ENCODE measurements at regions not wholly inside any gene's neighbourhood (a gene's known extent, or its start where the extent isn't known, plus 50 kb on each side); places are given as distances from the start of the nearest gene placed in this dataset.

GRCh38 chr13:68099631-68100030 is 869.5 kb upstream of the PCDH9 start:
- POLR2A ChIA-PET (ENCODE audit: partially characterized antibody) = no interaction called here
- TF ChIP-seq SIN3A (conservative IDR thresholded peaks at IDR 0.05 in 1 of 2, IDR thresholded peaks at IDR 0.05 in 1 of 2; ENCODE audit: low read depth in 1 of 2, low read length in 2 of 2) = no peak
- no peak for TF ChIP-seq NRF1 (IDR thresholded peaks at IDR 0.05; ENCODE audit: low read depth, low read length)
- TF ChIP-seq TEAD4 (IDR thresholded peaks at IDR 0.05; ENCODE audit: low read depth, low read length) = no peak
- no peak for TF ChIP-seq EP300 (IDR thresholded peaks at IDR 0.05; ENCODE audit: borderline replicate concordance in 1 of 2, low read depth in 2 of 2, low read length in 2 of 2)
- no peak for TF ChIP-seq CBX5 (IDR thresholded peaks at IDR 0.05; ENCODE audit: low read depth, low read length)
- TF ChIP-seq JUN (IDR thresholded peaks at IDR 0.05; ENCODE audit: low read depth, low read length) = no peak
- no peak for TF ChIP-seq HDAC2 (IDR thresholded peaks at IDR 0.05; ENCODE audit: borderline replicate concordance in 1 of 2, low read depth in 2 of 2, low read length in 2 of 2)
- TF ChIP-seq KDM1A (IDR thresholded peaks at IDR 0.05; ENCODE audit: borderline replicate concordance, low read length) = no peak
- TF ChIP-seq ASH2L (IDR thresholded peaks at IDR 0.05; ENCODE audit: low read length) = no peak
- TF ChIP-seq SP4 (IDR thresholded peaks at IDR 0.05; ENCODE audit: low read length) = no peak
- TF ChIP-seq SRF (IDR thresholded peaks at IDR 0.05; ENCODE audit: low read depth, low read length) = no peak
- TF ChIP-seq SIRT6 (IDR thresholded peaks at IDR 0.05; ENCODE audit: low read length) = no peak
- no peak for TF ChIP-seq KDM4A (IDR thresholded peaks at IDR 0.05; ENCODE audit: low read depth, low read length, severe bottlenecking)
- TF ChIP-seq TCF12 (IDR thresholded peaks at IDR 0.05; ENCODE audit: low read depth, low read length) = no peak
- no peak for TF ChIP-seq SAP30 (IDR thresholded peaks at IDR 0.05; ENCODE audit: insufficient read depth, insufficient replicate concordance, low read length)
- TF ChIP-seq POU5F1 (IDR thresholded peaks at IDR 0.05; ENCODE audit: low read depth, low read length) = no peak

More at GRCh38 chr13:68099631-68100030, 869.5 kb upstream of the PCDH9 start:
- H3K4me2 ChIP-seq (ENCODE audit: insufficient read depth in 1 of 2, low read depth in 2 of 2, low read length in 2 of 2) = no peak overlapping the region
- H2BK20ac ChIP-seq (ENCODE audit: low read length) = no peak overlapping the region
- DNase-seq (ENCODE audit: low read depth in 1 of 2, low spot score in 2 of 2) (no peak), FAIRE-seq (no peak)
- H3K4me3 ChIP-seq (ENCODE audit: extremely low read depth in 1 of 4, insufficient read depth in 2 of 4, low read depth in 3 of 4, low read length in 4 of 4) = no peak overlapping the region
- H3K14ac ChIP-seq (ENCODE audit: insufficient read length) = no peak overlapping the region
- H3K9me3 ChIP-seq (ENCODE audit: insufficient read depth in 2 of 2, low read depth in 1 of 2, low read length in 1 of 2) = no peaks in the 10 kb centered on the region
- no peak overlapping the region for H4K91ac ChIP-seq (replicated peaks; ENCODE audit: insufficient read length, low read length)
- no peaks in the 10 kb centered on the region for H3K4me1 ChIP-seq (replicated peaks in 1 of 4; ENCODE audit: control insufficient read depth in 3 of 4, insufficient read depth in 4 of 4, low read length in 3 of 4)
- H4K8ac ChIP-seq (ENCODE audit: extremely low read depth, insufficient read depth, low read length) = no peak overlapping the region
- no peak overlapping the region for H2BK120ac ChIP-seq (replicated peaks; ENCODE audit: low read depth, low read length)
- H2BK12ac ChIP-seq (ENCODE audit: low read depth, low read length) = no peak overlapping the region
- no peaks in the 10 kb centered on the region for H3K27me3 ChIP-seq (replicated peaks in 1 of 4; ENCODE audit: control insufficient read depth in 3 of 4, extremely low read depth in 1 of 4, insufficient read depth in 3 of 4, low read length in 3 of 4)
- no peak overlapping the region for H2BK15ac ChIP-seq (ENCODE audit: low read length)
- H3K18ac ChIP-seq (ENCODE audit: extremely low read depth, low read length) = no peak overlapping the region
- H3K27ac ChIP-seq (ENCODE audit: low read depth, low read length) = no peak overlapping the region
- no peaks in the 10 kb centered on the region for H3K79me1 ChIP-seq (ENCODE audit: low read depth, low read length)
- H3K23ac ChIP-seq (ENCODE audit: insufficient read length) = no peak overlapping the region
- H3K9ac ChIP-seq (replicated peaks in 1 of 4; ENCODE audit: extremely low read depth in 1 of 4, low read depth in 3 of 4, low read length in 3 of 4) = no peak overlapping the region
- H2AFZ ChIP-seq (ENCODE audit: low read length) = no peak overlapping the region
- WGBS, 2 experiments (ENCODE audit: extremely low coverage in 1 of 2, insufficient coverage in 1 of 2, insufficient read length in 1 of 2, insufficient replicate concordance in 2 of 2, low coverage in 1 of 2, low lambda C conversion rate in 2 of 2, missing lambda C conversion rate in 1 of 2) = 93% methylated on average over 2 of the region's 2 CpGs; no CpG with 5 or more reads in 1 of the 2 experiments
- no peak overlapping the region for H4K5ac ChIP-seq (ENCODE audit: insufficient read length, low read depth, low read length)
- no peak overlapping the region for H2AK5ac ChIP-seq (ENCODE audit: low read depth, low read length)
- H3K36me3 ChIP-seq (ENCODE audit: control insufficient read depth in 2 of 4, insufficient read depth in 4 of 4, low read length in 3 of 4) = no peaks in the 10 kb centered on the region
- no peak overlapping the region for H3K4ac ChIP-seq (replicated peaks; ENCODE audit: insufficient read length, low read depth, low read length)
- H2BK5ac ChIP-seq (ENCODE audit: low read depth, low read length) = no peak overlapping the region
- no peaks in the 10 kb centered on the region for H4K20me1 ChIP-seq (replicated peaks in 1 of 2; ENCODE audit: control insufficient read depth in 1 of 2, insufficient read depth in 2 of 2, low read length in 2 of 2)
- CTCF ChIA-PET (ENCODE audit: partially characterized antibody) = no interaction called here
- H3K79me2 ChIP-seq (ENCODE audit: control insufficient read depth in 1 of 2, insufficient read depth in 2 of 2, low read length in 2 of 2) = no peaks in the 10 kb centered on the region
- no peaks in the 10 kb centered on the region for H3K23me2 ChIP-seq (ENCODE audit: low read depth, low read length)
- no peak overlapping the region for H3K56ac ChIP-seq (replicated peaks; ENCODE audit: insufficient read length, low read depth, low read length)

Measured in H1 (cell line).